IPS-18a (cell line): ENCODE measurements at regions not wholly inside any gene's neighbourhood (a gene's known extent, or its start where the extent isn't known, plus 50 kb on each side); places are given as distances from the start of the nearest gene placed in this dataset.

ENCODE experiments used
- H3K27ac ChIP-seq: one replicate; pipeline ENCODE4 v1.5.1; 2013; ENCODE audit warnings: low read length
- H3K27me3 ChIP-seq: one replicate; pipeline ENCODE4 v1.6.1; 2013; ENCODE audit warnings: mild to moderate bottlenecking, low read length; ENCODE audit not compliant: control insufficient read depth, insufficient read depth
- H3K36me3 ChIP-seq: one replicate; pipeline ENCODE4 v1.6.1; 2013; ENCODE audit warnings: low read depth, low read length; ENCODE audit not compliant: control insufficient read depth
- H3K4me1 ChIP-seq: one replicate; pipeline ENCODE4 v1.6.1; 2013; ENCODE audit warnings: low read depth, low read length; ENCODE audit not compliant: control insufficient read depth
- H3K4me3 ChIP-seq: one replicate; pipeline ENCODE4 v1.5.1; 2013; ENCODE audit warnings: low read length
- H3K9ac ChIP-seq: one replicate; pipeline ENCODE4 v1.6.1; 2013; ENCODE audit warnings: mild to moderate bottlenecking, low read length, moderate library complexity
- H3K9me3 ChIP-seq: one replicate; pipeline ENCODE4 v1.6.1; 2013; ENCODE audit warnings: low read depth, low read length; ENCODE audit not compliant: control insufficient read depth

- H3K27me3 ChIP-seq: no peaks in the 10 kb centered on the region
- H3K4me3 ChIP-seq: no peak overlapping the region
- no peak overlapping the region for H3K27ac ChIP-seq
- no peaks in the 10 kb centered on the region for H3K36me3 ChIP-seq
- H3K9ac ChIP-seq: no peak overlapping the region
- no peaks in the 10 kb centered on the region for H3K9me3 ChIP-seq
- H3K4me1 ChIP-seq: no peaks in the 10 kb centered on the region
Observed at GRCh38 chr7:94080551-94080950, 76.4 kb upstream of the BET1 start.

- Histone ChIP-seq H3K4me3 (no peak overlapping the region), H3K27me3 (no peaks in the 10 kb centered on the region), H3K9ac (no peak overlapping the region), H3K36me3 (no peaks in the 10 kb centered on the region), H3K9me3 (no peaks in the 10 kb centered on the region), H3K4me1 (no peaks in the 10 kb centered on the region), H3K27ac (no peak overlapping the region)
Observed at GRCh38 chr7:94082126-94082525, 78.0 kb upstream of the BET1 start.

- no peaks in the 10 kb centered on the region for H3K36me3 ChIP-seq
- no peak overlapping the region for H3K9ac ChIP-seq
- no peak overlapping the region for H3K4me3 ChIP-seq
Observed at GRCh38 chr7:94087664-94088352, 83.7 kb upstream of the BET1 start.

GRCh38 chr7:94088560-94088959 is 84.4 kb upstream of the BET1 start:
- Histone ChIP-seq H3K9ac (no peak overlapping the region), H3K27ac (no peak overlapping the region), H3K4me3 (no peak overlapping the region), H3K4me1 (peaks cover 17% of the 10 kb centered on the region), H3K9me3 (no peaks in the 10 kb centered on the region), H3K36me3 (no peaks in the 10 kb centered on the region), H3K27me3 (no peaks in the 10 kb centered on the region)

More at GRCh38 chr7:94087664-94088352, 83.7 kb upstream of the BET1 start:
- Histone ChIP-seq H3K4me1 (peaks cover 12% of the 10 kb centered on the region), H3K9me3 (no peaks in the 10 kb centered on the region), H3K27me3 (no peaks in the 10 kb centered on the region), H3K27ac (no peak overlapping the region)

- no peak overlapping the region for H3K9ac ChIP-seq
- H3K27me3 ChIP-seq: no peaks in the 10 kb centered on the region
- no peak overlapping the region for H3K4me3 ChIP-seq
- H3K36me3 ChIP-seq: no peaks in the 10 kb centered on the region
- H3K9me3 ChIP-seq: no peaks in the 10 kb centered on the region
- H3K27ac ChIP-seq: no peak overlapping the region
- H3K4me1 ChIP-seq: peaks cover 17% of the 10 kb centered on the region
Observed at GRCh38 chr7:94089806-94090205, 85.7 kb upstream of the BET1 start.

GRCh38 chr7:94092980-94093379 is 88.8 kb upstream of the BET1 start:
- H3K27ac ChIP-seq: no peak overlapping the region
- H3K27me3 ChIP-seq: no peaks in the 10 kb centered on the region
- H3K9ac ChIP-seq: no peak overlapping the region
- H3K36me3 ChIP-seq: no peaks in the 10 kb centered on the region
- H3K4me3 ChIP-seq: no peak overlapping the region
- H3K9me3 ChIP-seq: no peaks in the 10 kb centered on the region
- H3K4me1 ChIP-seq: peaks cover 16% of the 10 kb centered on the region

- Histone ChIP-seq H3K9ac (no peak overlapping the region), H3K4me1 (peaks cover 6% of the 10 kb centered on the region), H3K36me3 (no peaks in the 10 kb centered on the region), H3K4me3 (no peak overlapping the region), H3K9me3 (no peaks in the 10 kb centered on the region), H3K27ac (no peak overlapping the region), H3K27me3 (no peaks in the 10 kb centered on the region)
Observed at GRCh38 chr7:94094298-94094697, 90.1 kb upstream of the BET1 start.

- Histone ChIP-seq H3K27ac (no peak overlapping the region), H3K9me3 (no peaks in the 10 kb centered on the region)
Observed at GRCh38 chr7:94095316-94096009, 91.3 kb upstream of the BET1 start.

GRCh38 chr7:94099679-94100078 is 95.5 kb upstream of the BET1 start:
- H3K4me3 ChIP-seq: no peak overlapping the region
- H3K36me3 ChIP-seq: no peaks in the 10 kb centered on the region
- no peak overlapping the region for H3K9ac ChIP-seq
- no peaks in the 10 kb centered on the region for H3K9me3 ChIP-seq
- H3K4me1 ChIP-seq: no peaks in the 10 kb centered on the region
- H3K27me3 ChIP-seq: no peaks in the 10 kb centered on the region
- H3K27ac ChIP-seq: no peak overlapping the region

More at GRCh38 chr7:94095316-94096009, 91.3 kb upstream of the BET1 start:
- H3K9ac ChIP-seq: no peak overlapping the region
- H3K4me3 ChIP-seq: no peak overlapping the region
- H3K36me3 ChIP-seq: no peaks in the 10 kb centered on the region
- H3K27me3 ChIP-seq: no peaks in the 10 kb centered on the region
- H3K4me1 ChIP-seq: peaks cover 6% of the 10 kb centered on the region

- Histone ChIP-seq H3K27me3 (no peaks in the 10 kb centered on the region), H3K4me1 (no peaks in the 10 kb centered on the region), H3K27ac (no peak overlapping the region), H3K9me3 (no peaks in the 10 kb centered on the region), H3K4me3 (no peak overlapping the region), H3K9ac (no peak overlapping the region), H3K36me3 (no peaks in the 10 kb centered on the region)
Observed at GRCh38 chr7:94100723-94101345, 96.7 kb upstream of the BET1 start.

GRCh38 chr7:94104301-94104700 is 100.1 kb upstream of the BET1 start:
- Histone ChIP-seq H3K27ac (no peak overlapping the region), H3K4me3 (no peak overlapping the region), H3K36me3 (no peaks in the 10 kb centered on the region), H3K9me3 (no peaks in the 10 kb centered on the region), H3K27me3 (no peaks in the 10 kb centered on the region), H3K9ac (no peak overlapping the region), H3K4me1 (no peaks in the 10 kb centered on the region)
